MM.1S (cell line): ENCODE measurements at regions not wholly inside any gene's neighbourhood (a gene's known extent, or its start where the extent isn't known, plus 50 kb on each side); places are given as distances from the start of the nearest gene placed in this dataset.

ENCODE experiments used
- EZH2 ChIP-seq: fragments of 300-600 bp; sonication (generic); optimal IDR thresholded peaks from 2 replicates; pipeline ENCODE3; 2017; ENCODE audit warnings: low read depth, mild to moderate bottlenecking, antibody characterized with exemption, low read length, mixed read lengths
- EZH2phosphoT487 ChIP-seq: fragments of 300-600 bp; sonication (generic); IDR thresholded peaks from 2 replicates; pipeline ENCODE4 v1.6.1; 2018; ENCODE audit warnings: antibody characterized with exemption, low read length
- TF ChIP-seq, protein P1 (sequence below): fragments of 300-600 bp; sonication (generic); IDR thresholded peaks from 2 replicates; pipeline ENCODE4 v1.5.1; 2016; ENCODE audit warnings: antibody characterized with exemption, low read length, mixed read lengths

DNA sequence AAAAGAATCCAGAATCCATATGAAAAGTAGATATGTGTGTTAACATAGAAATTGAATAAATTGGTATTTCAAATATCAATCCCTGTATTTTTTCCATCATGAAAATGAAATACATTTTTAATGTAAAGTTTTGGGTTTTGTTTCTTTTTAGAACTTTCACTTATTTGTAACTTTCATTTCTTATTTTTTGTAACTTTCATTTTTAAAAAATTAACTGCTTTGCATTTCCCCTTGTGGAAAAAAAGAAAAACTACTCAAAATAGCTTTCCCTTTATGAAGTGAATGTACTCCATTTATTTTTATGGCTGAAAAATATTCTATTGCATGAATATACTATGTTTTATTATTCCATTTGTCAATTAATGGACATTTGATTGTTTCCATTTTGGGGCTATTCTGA lies 75.6 kb upstream of the SMNDC1 start:
- TF ChIP-seq, protein P1, sequence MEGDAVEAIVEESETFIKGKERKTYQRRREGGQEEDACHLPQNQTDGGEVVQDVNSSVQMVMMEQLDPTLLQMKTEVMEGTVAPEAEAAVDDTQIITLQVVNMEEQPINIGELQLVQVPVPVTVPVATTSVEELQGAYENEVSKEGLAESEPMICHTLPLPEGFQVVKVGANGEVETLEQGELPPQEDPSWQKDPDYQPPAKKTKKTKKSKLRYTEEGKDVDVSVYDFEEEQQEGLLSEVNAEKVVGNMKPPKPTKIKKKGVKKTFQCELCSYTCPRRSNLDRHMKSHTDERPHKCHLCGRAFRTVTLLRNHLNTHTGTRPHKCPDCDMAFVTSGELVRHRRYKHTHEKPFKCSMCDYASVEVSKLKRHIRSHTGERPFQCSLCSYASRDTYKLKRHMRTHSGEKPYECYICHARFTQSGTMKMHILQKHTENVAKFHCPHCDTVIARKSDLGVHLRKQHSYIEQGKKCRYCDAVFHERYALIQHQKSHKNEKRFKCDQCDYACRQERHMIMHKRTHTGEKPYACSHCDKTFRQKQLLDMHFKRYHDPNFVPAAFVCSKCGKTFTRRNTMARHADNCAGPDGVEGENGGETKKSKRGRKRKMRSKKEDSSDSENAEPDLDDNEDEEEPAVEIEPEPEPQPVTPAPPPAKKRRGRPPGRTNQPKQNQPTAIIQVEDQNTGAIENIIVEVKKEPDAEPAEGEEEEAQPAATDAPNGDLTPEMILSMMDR, result no peak
- TF ChIP-seq EZH2 (no peak), EZH2phosphoT487 (no peak)
